Vagina (tissue), 2 donors: ENCODE measurements at regions not wholly inside any gene's neighbourhood (a gene's known extent, or its start where the extent isn't known, plus 50 kb on each side); places are given as distances from the start of the nearest gene placed in this dataset.

Experiments
- POLR2AphosphoS5 ChIP-seq, 2 donors: sonication (generic); formaldehyde crosslinking; IDR thresholded peaks; one replicate each; pipeline ENCODE4 v1.9.0; 2017; ENCODE audit warnings: antibody characterized with exemption in 2 of 2, mild to moderate bottlenecking in 2 of 2, low read depth in 1 of 2; ENCODE audit not compliant: insufficient read depth in 1 of 2
- TF ChIP-seq, protein P1 (sequence below), 3 experiments: fragments of 450-650 bp in 2 of 3; fragments of 200-600 bp in 1 of 3; sonication (generic) in 1 of 3; IDR thresholded peaks; one replicate each; pipeline ENCODE4 v1.5.1; 2017 to 2019; ENCODE audit warnings: antibody characterized with exemption in 3 of 3, mild to moderate bottlenecking in 2 of 3, moderate library complexity in 2 of 3

DNA sequence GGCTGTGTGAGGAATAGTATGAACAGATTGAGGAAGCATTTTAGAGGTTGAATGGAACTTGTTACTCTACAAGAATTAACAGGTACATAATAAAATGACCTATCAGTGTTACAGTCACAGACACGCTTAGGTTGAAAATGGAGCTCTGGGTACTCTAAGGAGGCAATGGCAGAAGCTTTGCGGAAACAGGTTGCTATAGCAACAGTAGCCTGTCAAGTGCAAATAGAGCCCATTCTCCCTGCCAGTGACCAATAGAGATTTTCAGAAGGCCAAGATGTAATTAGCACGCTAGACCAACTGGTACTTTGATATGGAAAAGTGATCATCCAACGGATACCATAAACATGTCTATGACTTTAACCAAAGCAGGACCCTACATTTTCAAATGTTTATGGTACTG lies 148.5 kb upstream of the FREM2 start:
- TF ChIP-seq, protein P1, sequence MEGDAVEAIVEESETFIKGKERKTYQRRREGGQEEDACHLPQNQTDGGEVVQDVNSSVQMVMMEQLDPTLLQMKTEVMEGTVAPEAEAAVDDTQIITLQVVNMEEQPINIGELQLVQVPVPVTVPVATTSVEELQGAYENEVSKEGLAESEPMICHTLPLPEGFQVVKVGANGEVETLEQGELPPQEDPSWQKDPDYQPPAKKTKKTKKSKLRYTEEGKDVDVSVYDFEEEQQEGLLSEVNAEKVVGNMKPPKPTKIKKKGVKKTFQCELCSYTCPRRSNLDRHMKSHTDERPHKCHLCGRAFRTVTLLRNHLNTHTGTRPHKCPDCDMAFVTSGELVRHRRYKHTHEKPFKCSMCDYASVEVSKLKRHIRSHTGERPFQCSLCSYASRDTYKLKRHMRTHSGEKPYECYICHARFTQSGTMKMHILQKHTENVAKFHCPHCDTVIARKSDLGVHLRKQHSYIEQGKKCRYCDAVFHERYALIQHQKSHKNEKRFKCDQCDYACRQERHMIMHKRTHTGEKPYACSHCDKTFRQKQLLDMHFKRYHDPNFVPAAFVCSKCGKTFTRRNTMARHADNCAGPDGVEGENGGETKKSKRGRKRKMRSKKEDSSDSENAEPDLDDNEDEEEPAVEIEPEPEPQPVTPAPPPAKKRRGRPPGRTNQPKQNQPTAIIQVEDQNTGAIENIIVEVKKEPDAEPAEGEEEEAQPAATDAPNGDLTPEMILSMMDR (IDR thresholded peaks at IDR 0.05) = no peak
- no peak for TF ChIP-seq POLR2AphosphoS5 (IDR thresholded peaks at IDR 0.05; ENCODE audit: insufficient read depth in 1 of 2, low read depth in 1 of 2)
